ENCODE measurements at regions not wholly inside any gene's neighbourhood (a gene's known extent, or its start where the extent isn't known, plus 50 kb on each side); places are given as distances from the start of the nearest gene placed in this dataset.

DNA sequence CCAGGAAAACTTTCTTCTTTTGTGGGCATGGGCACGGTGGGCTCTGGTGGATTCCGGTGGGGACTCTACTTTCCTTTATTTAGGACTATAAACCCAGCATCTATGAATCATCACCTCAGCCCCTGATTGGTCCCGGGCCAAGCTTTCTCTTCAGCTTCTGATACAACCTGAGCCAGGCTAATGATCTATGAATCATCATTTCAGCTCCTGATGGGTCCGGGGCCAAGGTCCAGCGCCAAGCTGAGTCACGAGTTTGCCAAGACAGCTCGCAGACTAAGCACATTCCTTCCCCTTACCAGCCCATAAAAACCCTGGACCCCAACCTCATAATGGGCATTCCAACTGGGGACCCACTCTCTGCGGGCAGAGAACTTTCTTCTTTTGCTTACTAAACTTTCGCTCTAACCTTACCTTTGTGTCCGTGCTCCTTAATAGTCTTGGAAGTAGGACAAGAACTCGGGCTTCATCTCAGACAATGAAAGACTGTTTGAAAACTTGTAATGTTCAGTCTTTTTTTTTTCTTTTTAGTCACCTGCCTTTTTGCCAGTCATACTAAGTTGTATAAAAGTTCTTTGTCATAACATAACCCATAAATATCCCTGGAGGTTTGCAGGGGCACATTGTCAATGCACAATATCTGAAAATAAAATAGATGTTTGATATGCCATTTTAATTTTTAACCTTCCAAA, 904.9 kb upstream of the EPHA5 start:
- BruUV-seq (replicated peaks): no TSS peak
- Histone ChIP-seq H3K79me2 (ENCODE audit: control insufficient read depth, insufficient read depth, low read length) (no peaks in the 10 kb centered on the region), H3K9ac (replicated peaks; ENCODE audit: extremely low read depth, insufficient read depth, low read length) (no peak overlapping the region), H4K20me1 (replicated peaks; ENCODE audit: control insufficient read depth, extremely low read depth, insufficient read depth, low read length) (no peaks in the 10 kb centered on the region), H3K4me2 (ENCODE audit: insufficient read depth, low read length) (no peak overlapping the region), H3K27me3 (ENCODE audit: control insufficient read depth in 2 of 2, insufficient read depth in 2 of 2, low read length in 2 of 2) (no peaks in the 10 kb centered on the region), H3K9me3 (replicated peaks; ENCODE audit: control insufficient read depth, insufficient read depth, low read length) (no peaks in the 10 kb centered on the region), H3K36me3 (ENCODE audit: control insufficient read depth in 2 of 2, extremely low read depth in 1 of 2, insufficient read depth in 2 of 2, low read length in 2 of 2) (no peaks in the 10 kb centered on the region), H2AFZ (ENCODE audit: low read depth, low read length) (no peak overlapping the region), H3K4me3 (replicated peaks in 1 of 3; ENCODE audit: insufficient read depth in 1 of 3, low read depth in 1 of 3, low read length in 3 of 3) (no peak overlapping the region), H3K4me1 (ENCODE audit: control insufficient read depth, extremely low read depth, insufficient read depth, low read length) (no peaks in the 10 kb centered on the region), H3K9me1 (replicated peaks; ENCODE audit: control insufficient read depth, extremely low read depth, insufficient read depth, low read length) (no peaks in the 10 kb centered on the region), H3K27ac (ENCODE audit: insufficient read depth, low read depth, low read length) (no peak overlapping the region)
- ChIA-PET POLR2A (no interaction called here), CTCF (no interaction called here)
- FAIRE-seq: no peak
- no peak for TF ChIP-seq EZH2 (IDR thresholded peaks at IDR 0.05; ENCODE audit: borderline replicate concordance, low read depth, low read length, severe bottlenecking)
- no peak for TF ChIP-seq POLR2A (IDR thresholded peaks at IDR 0.05; ENCODE audit: low read depth, low read length)
- no peak for TF ChIP-seq FOS (IDR thresholded peaks at IDR 0.05; ENCODE audit: borderline replicate concordance, insufficient read depth, low read length)
- TF ChIP-seq, protein P1, sequence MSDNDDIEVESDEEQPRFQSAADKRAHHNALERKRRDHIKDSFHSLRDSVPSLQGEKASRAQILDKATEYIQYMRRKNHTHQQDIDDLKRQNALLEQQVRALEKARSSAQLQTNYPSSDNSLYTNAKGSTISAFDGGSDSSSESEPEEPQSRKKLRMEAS (IDR thresholded peaks at IDR 0.05; ENCODE audit: insufficient read depth, insufficient read length): no peak
- TF ChIP-seq, protein P2, sequence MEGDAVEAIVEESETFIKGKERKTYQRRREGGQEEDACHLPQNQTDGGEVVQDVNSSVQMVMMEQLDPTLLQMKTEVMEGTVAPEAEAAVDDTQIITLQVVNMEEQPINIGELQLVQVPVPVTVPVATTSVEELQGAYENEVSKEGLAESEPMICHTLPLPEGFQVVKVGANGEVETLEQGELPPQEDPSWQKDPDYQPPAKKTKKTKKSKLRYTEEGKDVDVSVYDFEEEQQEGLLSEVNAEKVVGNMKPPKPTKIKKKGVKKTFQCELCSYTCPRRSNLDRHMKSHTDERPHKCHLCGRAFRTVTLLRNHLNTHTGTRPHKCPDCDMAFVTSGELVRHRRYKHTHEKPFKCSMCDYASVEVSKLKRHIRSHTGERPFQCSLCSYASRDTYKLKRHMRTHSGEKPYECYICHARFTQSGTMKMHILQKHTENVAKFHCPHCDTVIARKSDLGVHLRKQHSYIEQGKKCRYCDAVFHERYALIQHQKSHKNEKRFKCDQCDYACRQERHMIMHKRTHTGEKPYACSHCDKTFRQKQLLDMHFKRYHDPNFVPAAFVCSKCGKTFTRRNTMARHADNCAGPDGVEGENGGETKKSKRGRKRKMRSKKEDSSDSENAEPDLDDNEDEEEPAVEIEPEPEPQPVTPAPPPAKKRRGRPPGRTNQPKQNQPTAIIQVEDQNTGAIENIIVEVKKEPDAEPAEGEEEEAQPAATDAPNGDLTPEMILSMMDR (IDR thresholded peaks at IDR 0.05; ENCODE audit: extremely low read depth in 1 of 2, insufficient read depth in 1 of 2, low read depth in 1 of 2, low read length in 2 of 2): no peak
- no peak for TF ChIP-seq POLR2AphosphoS5 (IDR thresholded peaks at IDR 0.05; ENCODE audit: insufficient read depth, low read depth, low read length)
- no peak for TF ChIP-seq MYC (IDR thresholded peaks at IDR 0.05; ENCODE audit: low read depth, low read length)
- no peak for TF ChIP-seq JUN (IDR thresholded peaks at IDR 0.05; ENCODE audit: borderline replicate concordance, insufficient read depth, insufficient read length, low read depth)
- no peak for TF ChIP-seq GATA2 (IDR thresholded peaks at IDR 0.05; ENCODE audit: insufficient read depth, insufficient read length, low read depth, low read length)
- no peak for DNase-seq (ENCODE audit: low read depth, low spot score)
- dilution Hi-C loops (cut with MboI; ENCODE audit: extremely low pct_ligation_motif_present, low sequenced_read_pairs): no loop called here
- intact Hi-C loops (cut with micrococcal nuclease): no loop called here

Data from endothelial cell of umbilical vein (primary cell).